ENCODE measurements at regions not wholly inside any gene's neighbourhood (a gene's known extent, or its start where the extent isn't known, plus 50 kb on each side); places are given as distances from the start of the nearest gene placed in this dataset.

DNA sequence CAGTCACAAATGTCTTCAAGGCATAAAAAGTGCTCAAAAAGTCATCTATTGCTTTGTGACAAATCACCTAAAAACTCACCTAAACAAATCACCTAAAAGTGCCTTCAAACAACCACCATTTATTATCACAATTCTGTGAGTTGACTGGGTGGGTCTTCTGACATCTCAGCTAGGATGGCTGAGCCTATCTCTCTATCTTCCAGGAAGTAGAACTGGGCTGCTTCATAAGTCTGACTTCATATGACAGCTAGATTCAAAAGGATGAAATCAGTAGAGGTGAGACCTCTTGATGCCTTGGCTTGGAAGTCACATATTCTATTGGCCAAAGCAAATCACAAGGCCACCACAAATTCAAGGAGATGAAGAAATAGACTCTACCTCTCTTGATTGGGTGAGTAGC is 199.2 kb upstream of the SLC39A10 start:
- H3K4me3 ChIP-seq (ENCODE audit: low read depth, low read length): no peak overlapping the region
- TF ChIP-seq, protein P1, sequence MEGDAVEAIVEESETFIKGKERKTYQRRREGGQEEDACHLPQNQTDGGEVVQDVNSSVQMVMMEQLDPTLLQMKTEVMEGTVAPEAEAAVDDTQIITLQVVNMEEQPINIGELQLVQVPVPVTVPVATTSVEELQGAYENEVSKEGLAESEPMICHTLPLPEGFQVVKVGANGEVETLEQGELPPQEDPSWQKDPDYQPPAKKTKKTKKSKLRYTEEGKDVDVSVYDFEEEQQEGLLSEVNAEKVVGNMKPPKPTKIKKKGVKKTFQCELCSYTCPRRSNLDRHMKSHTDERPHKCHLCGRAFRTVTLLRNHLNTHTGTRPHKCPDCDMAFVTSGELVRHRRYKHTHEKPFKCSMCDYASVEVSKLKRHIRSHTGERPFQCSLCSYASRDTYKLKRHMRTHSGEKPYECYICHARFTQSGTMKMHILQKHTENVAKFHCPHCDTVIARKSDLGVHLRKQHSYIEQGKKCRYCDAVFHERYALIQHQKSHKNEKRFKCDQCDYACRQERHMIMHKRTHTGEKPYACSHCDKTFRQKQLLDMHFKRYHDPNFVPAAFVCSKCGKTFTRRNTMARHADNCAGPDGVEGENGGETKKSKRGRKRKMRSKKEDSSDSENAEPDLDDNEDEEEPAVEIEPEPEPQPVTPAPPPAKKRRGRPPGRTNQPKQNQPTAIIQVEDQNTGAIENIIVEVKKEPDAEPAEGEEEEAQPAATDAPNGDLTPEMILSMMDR (conservative IDR thresholded peaks at IDR 0.05; ENCODE audit: low read depth, low read length): no peak
- no peak for DNase-seq (ENCODE audit: low read depth)

DNA sequence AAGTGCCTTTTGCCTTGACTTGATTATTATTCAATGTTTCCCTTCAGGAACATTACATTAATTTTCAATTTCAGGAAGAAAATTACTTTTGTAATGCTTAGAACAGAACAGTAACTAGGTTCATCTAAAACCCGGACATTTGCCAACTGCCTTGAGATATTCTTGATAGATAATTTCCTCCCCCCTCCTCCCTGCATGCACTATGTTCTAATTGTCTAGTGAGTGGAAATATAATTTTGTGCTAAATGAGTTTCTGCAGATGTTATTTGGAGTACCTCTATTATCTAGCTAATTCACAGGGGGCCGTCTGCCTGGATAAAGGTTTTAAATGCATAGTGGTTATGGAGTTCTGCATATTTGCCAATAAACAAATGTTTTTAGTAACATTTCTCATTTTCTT is 200.3 kb upstream of the SLC39A10 start:
- TF ChIP-seq, protein P1 (conservative IDR thresholded peaks at IDR 0.05; ENCODE audit: low read depth, low read length): no peak
- no peak for DNase-seq (ENCODE audit: low read depth)
- H3K4me3 ChIP-seq (ENCODE audit: low read depth, low read length): no peak overlapping the region

DNA sequence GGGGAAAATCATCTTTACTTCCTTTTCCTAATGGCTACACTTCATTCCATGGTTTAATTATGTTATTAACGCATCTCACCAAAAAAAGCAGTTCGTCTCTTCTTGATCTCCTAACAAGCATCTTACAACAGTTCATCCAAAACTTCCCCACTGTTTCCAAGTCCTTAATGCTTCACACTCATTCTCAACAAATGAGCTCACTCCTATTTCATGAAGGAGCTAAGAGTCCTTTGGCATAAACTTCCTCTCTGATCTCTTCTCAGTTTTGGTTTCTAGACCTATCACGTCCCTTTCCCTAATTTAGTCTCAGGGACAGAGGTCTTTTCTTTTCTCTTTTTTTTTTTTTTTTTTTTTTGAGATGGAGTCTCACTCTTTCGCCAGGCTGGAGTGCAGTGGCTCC is 205.9 kb upstream of the SLC39A10 start:
- TF ChIP-seq, protein P1 (conservative IDR thresholded peaks at IDR 0.05; ENCODE audit: low read depth, low read length): no peak
- DNase-seq (ENCODE audit: low read depth): no peak
- no peak overlapping the region for H3K4me3 ChIP-seq (ENCODE audit: low read depth, low read length)

DNA sequence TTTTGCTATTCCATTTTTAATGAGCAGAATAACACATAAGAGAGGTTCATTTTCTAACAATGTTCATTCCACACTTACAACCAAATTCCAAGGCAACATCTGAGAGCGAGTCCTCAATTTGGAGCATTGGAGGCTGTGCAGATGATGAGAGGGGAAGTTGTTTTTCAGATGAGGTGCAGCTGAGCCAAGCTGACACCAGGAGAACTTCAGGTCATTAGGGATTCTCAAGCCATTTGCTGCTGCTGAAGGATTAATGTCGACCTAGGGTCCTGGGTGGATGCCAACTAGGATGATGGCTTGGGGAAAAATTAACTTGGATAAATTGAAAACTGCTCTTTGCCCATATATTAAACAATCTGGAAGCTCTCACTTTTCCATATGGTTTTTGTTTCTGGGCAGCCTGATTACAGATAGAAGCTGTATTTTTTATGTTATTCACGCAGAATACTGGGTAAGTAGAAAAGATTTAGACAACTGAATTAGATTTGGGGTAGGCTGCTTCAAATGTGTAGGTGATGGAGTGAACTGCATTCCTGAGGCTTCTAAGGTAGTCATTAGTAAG is 206.4 kb upstream of the SLC39A10 start:
- no peak overlapping the region for H3K4me3 ChIP-seq (ENCODE audit: low read depth, low read length)
- TF ChIP-seq, protein P1 (conservative IDR thresholded peaks at IDR 0.05; ENCODE audit: low read depth, low read length): no peak
- no peak for DNase-seq (ENCODE audit: low read depth)

DNA sequence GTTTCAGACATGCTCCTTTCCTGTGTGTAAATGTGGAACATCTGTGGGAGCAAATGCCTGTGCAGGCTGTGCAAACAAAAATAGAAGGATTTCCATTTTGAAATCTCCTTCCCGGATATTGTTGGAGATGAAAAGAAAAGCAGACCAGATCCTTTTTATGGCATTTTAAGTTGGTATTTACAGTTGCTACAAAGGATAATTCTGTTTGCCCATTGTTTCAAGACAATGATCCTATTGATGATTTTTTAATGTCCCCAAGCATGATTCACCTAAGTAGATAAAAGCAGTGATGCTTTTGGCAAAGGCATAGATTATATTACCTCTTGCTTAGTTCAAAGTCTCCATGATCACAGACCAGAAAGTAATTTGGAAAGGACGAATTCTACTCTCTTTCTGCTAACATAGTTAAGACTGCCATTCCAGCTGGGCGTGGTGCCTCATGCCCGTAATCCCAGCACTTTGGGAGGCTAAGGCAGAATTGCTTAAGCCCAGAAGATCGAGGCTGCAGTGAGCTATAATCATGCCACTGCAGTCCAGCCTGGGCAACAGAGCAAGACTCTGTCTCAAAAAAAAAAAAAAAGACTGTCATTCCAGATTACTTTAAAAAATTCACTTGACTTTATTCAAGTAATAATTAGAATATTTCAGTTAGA is 209.6 kb upstream of the SLC39A10 start:
- TF ChIP-seq, protein P1 (conservative IDR thresholded peaks at IDR 0.05; ENCODE audit: low read depth, low read length): no peak
- H3K4me3 ChIP-seq (ENCODE audit: low read depth, low read length): no peak overlapping the region
- DNase-seq (ENCODE audit: low read depth): no peak

DNA sequence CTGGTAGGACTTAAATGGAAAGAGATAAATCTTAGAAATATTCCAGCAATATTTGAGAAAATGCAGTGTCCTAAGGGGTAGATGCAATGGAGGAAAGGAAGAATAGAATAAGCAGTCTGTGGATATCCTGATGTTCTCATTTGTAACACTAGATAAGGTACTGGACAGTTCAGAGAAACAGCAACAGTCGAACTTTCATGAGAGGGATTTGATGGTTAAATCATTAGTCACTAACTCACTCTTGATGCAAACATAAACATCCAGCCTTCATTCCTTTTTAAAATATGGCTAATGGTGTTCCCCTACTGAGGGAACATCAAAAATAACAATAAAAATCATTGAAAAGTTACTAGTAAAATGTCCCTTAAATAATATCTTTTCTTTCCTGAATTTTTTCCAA is 211.4 kb upstream of the SLC39A10 start:
- DNase-seq (ENCODE audit: low read depth): no peak
- TF ChIP-seq, protein P1 (conservative IDR thresholded peaks at IDR 0.05; ENCODE audit: low read depth, low read length): no peak
- H3K4me3 ChIP-seq (ENCODE audit: low read depth, low read length): no peak overlapping the region

DNA sequence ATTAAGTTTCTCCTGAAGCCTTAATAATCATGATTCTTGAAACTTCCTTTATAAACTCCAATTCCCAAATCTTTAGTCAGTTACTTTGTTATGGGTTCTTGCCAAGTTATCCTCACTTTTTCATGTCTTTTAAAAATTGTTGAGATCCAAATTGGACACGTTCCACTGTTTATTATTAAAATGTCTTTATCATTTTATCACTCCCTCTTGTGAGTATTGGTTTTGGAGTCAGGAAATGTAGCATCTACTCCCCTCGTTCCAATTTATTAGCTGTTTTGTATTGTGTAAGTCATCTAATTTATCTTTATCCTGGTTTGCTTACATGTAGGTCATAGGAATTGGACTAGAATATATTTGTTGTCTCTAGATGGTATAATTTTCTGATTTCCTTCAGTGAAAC is 213.1 kb upstream of the SLC39A10 start:
- DNase-seq (ENCODE audit: low read depth): no peak
- H3K4me3 ChIP-seq (ENCODE audit: low read depth, low read length): no peak overlapping the region
- TF ChIP-seq, protein P1 (conservative IDR thresholded peaks at IDR 0.05; ENCODE audit: low read depth, low read length): no peak
